ENCODE measurements at regions not wholly inside any gene's neighbourhood (a gene's known extent, or its start where the extent isn't known, plus 50 kb on each side); places are given as distances from the start of the nearest gene placed in this dataset.

- Histone ChIP-seq H3K4me1 (ENCODE audit: insufficient read depth, low read length) (no peaks in the 10 kb centered on the region), H2AFZ (ENCODE audit: low read length) (no peak overlapping the region), H3K4me3 (replicated peaks in 1 of 3; ENCODE audit: insufficient read depth in 1 of 3, low read depth in 2 of 3, low read length in 3 of 3) (no peak overlapping the region), H3K36me3 (replicated peaks in 1 of 2; ENCODE audit: control insufficient read depth in 1 of 2, insufficient read depth in 2 of 2, low read length in 2 of 2) (no peaks in the 10 kb centered on the region), H3K9me3 (ENCODE audit: low read length) (no peaks in the 10 kb centered on the region), H3K4me2 (ENCODE audit: low read depth, low read length) (no peak overlapping the region), H3K9ac (ENCODE audit: insufficient read depth, low read depth, low read length) (no peak overlapping the region), H3K79me2 (ENCODE audit: insufficient read depth, low read length) (no peaks in the 10 kb centered on the region), H3K27me3 (ENCODE audit: control insufficient read depth in 1 of 2, insufficient read depth in 2 of 2, low read length in 2 of 2) (no peaks in the 10 kb centered on the region), H3K27ac (ENCODE audit: extremely low read length, insufficient read depth, low read length) (no peak overlapping the region), H4K20me1 (ENCODE audit: insufficient read depth, low read length) (no peaks in the 10 kb centered on the region)
- WGBS (ENCODE audit: low lambda C conversion rate), result 34% methylated on average over 6 of the region's 6 CpGs
- CTCF ChIA-PET (ENCODE audit: low intra/inter-chr PET ratio, low total read pairs), result no interaction called here
- no peak for FAIRE-seq
- no TSS peak for BruUV-seq (replicated peaks)
- POLR2A ChIA-PET, result no interaction called here
- intact Hi-C loops (cut with micrococcal nuclease; ENCODE audit: unreplicated experiment) (no loop called here), in situ Hi-C loops (cut with HindIII; ENCODE audit: extremely low pct_ligation_motif_present, low pct_unique_long_range_greater_than_20kb) (no loop called here)
- TF ChIP-seq POGK (CRISPR knock-in tag; conservative IDR thresholded peaks at IDR 0.05) (no peak), ATF1 (CRISPR knock-in tag; IDR thresholded peaks at IDR 0.05) (no peak), KDM1A (CRISPR knock-in tag; IDR thresholded peaks at IDR 0.05) (no peak), CHD2 (IDR thresholded peaks at IDR 0.05; ENCODE audit: low read depth, low read length) (no peak), SIX4 (CRISPR knock-in tag; IDR thresholded peaks at IDR 0.05) (no peak), ZNF629 (CRISPR knock-in tag; conservative IDR thresholded peaks at IDR 0.05) (no peak), NKX3-1 (CRISPR knock-in tag; IDR thresholded peaks at IDR 0.05) (no peak), RFX5 (IDR thresholded peaks at IDR 0.05; ENCODE audit: low read depth, low read length) (no peak), FOXO1 (CRISPR knock-in tag; IDR thresholded peaks at IDR 0.05) (no peak), TMF1 (CRISPR knock-in tag; IDR thresholded peaks at IDR 0.05; ENCODE audit: low read depth) (no peak), YEATS2 (CRISPR knock-in tag; IDR thresholded peaks at IDR 0.05; ENCODE audit: borderline replicate concordance) (no peak), MXD1 (CRISPR knock-in tag; IDR thresholded peaks at IDR 0.05) (no peak), ZNF788 (CRISPR knock-in tag; IDR thresholded peaks at IDR 0.05; ENCODE audit: borderline replicate concordance) (no peak), ZNF143 (CRISPR knock-in tag; IDR thresholded peaks at IDR 0.05) (no peak), GATAD1 (CRISPR knock-in tag; IDR thresholded peaks at IDR 0.05) (no peak), RFXANK (CRISPR knock-in tag; IDR thresholded peaks at IDR 0.05) (no peak), TARDBP (CRISPR knock-in tag; IDR thresholded peaks at IDR 0.05) (no peak), PITX1 (CRISPR knock-in tag; IDR thresholded peaks at IDR 0.05) (no peak)
- TF ChIP-seq, protein P1, sequence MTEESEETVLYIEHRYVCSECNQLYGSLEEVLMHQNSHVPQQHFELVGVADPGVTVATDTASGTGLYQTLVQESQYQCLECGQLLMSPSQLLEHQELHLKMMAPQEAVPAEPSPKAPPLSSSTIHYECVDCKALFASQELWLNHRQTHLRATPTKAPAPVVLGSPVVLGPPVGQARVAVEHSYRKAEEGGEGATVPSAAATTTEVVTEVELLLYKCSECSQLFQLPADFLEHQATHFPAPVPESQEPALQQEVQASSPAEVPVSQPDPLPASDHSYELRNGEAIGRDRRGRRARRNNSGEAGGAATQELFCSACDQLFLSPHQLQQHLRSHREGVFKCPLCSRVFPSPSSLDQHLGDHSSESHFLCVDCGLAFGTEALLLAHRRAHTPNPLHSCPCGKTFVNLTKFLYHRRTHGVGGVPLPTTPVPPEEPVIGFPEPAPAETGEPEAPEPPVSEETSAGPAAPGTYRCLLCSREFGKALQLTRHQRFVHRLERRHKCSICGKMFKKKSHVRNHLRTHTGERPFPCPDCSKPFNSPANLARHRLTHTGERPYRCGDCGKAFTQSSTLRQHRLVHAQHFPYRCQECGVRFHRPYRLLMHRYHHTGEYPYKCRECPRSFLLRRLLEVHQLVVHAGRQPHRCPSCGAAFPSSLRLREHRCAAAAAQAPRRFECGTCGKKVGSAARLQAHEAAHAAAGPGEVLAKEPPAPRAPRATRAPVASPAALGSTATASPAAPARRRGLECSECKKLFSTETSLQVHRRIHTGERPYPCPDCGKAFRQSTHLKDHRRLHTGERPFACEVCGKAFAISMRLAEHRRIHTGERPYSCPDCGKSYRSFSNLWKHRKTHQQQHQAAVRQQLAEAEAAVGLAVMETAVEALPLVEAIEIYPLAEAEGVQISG (CRISPR knock-in tag; IDR thresholded peaks at IDR 0.05), result no peak
- TF ChIP-seq, protein P2, sequence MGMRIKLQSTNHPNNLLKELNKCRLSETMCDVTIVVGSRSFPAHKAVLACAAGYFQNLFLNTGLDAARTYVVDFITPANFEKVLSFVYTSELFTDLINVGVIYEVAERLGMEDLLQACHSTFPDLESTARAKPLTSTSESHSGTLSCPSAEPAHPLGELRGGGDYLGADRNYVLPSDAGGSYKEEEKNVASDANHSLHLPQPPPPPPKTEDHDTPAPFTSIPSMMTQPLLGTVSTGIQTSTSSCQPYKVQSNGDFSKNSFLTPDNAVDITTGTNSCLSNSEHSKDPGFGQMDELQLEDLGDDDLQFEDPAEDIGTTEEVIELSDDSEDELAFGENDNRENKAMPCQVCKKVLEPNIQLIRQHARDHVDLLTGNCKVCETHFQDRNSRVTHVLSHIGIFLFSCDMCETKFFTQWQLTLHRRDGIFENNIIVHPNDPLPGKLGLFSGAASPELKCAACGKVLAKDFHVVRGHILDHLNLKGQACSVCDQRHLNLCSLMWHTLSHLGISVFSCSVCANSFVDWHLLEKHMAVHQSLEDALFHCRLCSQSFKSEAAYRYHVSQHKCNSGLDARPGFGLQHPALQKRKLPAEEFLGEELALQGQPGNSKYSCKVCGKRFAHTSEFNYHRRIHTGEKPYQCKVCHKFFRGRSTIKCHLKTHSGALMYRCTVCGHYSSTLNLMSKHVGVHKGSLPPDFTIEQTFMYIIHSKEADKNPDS (CRISPR knock-in tag; IDR thresholded peaks at IDR 0.05), result no peak
- no peak for ATAC-seq
- DNase-seq (ENCODE audit: low spot score), result no peak
Observed at GRCh38 chr5:111563031-111563822, 50.9 kb upstream of the STARD4 start.
